Fibroblast of the aortic adventitia (primary cell): ENCODE measurements at regions not wholly inside any gene's neighbourhood (a gene's known extent, or its start where the extent isn't known, plus 50 kb on each side); places are given as distances from the start of the nearest gene placed in this dataset.

ENCODE experiments used
- DNase-seq: peaks from one replicate; pipeline ENCODE4 v3.0.0-alpha.2; 2010; ENCODE audit warnings: low read depth
- H3K4me3 ChIP-seq: 2 replicates; pipeline ENCODE4 v1.5.1; 2011; ENCODE audit warnings: low read depth, mild to moderate bottlenecking, control low read depth, low read length, moderate library complexity
- TF ChIP-seq, protein P1 (sequence below): IDR thresholded peaks from 2 replicates; pipeline ENCODE4 v1.5.1; 2011; ENCODE audit warnings: mild to moderate bottlenecking, low read length, control low read depth, inconsistent platforms; ENCODE audit not compliant: insufficient read depth

DNA sequence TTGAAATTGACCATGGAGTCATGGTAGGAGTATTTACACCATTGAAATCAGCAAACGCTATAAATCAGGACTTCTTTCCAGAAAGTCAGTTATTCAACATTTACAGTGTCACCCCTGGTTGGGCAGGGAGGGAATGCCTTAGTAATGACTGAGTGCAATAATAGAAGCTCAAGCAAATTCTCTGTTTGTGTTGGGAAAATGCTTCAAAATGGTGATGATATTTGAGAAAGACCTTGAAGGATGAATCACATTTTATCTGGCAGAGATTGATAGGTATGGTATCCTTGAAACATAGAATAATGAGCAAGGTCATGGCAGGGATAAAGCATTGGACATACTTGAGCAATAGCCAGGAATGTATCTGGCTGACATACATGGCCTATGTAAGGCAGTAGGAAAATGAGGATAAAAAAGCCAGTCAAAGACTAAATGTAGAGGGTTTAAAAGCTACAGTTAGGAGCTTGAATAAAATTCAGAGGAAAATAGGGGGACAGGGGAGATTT lies 248.7 kb downstream of the FMR1NB start:
- no peak overlapping the region for H3K4me3 ChIP-seq
- TF ChIP-seq, protein P1, sequence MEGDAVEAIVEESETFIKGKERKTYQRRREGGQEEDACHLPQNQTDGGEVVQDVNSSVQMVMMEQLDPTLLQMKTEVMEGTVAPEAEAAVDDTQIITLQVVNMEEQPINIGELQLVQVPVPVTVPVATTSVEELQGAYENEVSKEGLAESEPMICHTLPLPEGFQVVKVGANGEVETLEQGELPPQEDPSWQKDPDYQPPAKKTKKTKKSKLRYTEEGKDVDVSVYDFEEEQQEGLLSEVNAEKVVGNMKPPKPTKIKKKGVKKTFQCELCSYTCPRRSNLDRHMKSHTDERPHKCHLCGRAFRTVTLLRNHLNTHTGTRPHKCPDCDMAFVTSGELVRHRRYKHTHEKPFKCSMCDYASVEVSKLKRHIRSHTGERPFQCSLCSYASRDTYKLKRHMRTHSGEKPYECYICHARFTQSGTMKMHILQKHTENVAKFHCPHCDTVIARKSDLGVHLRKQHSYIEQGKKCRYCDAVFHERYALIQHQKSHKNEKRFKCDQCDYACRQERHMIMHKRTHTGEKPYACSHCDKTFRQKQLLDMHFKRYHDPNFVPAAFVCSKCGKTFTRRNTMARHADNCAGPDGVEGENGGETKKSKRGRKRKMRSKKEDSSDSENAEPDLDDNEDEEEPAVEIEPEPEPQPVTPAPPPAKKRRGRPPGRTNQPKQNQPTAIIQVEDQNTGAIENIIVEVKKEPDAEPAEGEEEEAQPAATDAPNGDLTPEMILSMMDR, result no peak
- DNase-seq, result peak; percentile 10

DNA sequence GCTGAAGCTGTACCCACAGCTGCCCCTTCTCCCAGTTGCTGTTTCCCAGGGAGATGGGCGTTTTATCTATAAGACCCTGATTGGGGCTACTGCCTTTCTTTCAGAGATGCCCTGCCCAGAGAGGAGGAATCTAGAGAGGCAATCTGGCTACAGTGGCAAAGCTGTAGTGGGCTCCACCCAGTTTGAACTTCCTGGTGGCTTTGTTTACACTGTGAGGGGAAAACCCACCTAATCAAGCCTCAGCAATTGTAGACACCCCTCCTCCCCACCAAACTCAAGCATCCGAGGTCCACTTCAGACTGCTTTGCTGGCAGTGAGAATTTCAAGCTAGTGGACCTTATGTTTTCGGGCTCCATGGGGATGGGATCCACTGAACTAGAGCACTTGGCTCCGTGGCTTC lies 240.4 kb upstream of the AFF2 start:
- TF ChIP-seq, protein P1, result no peak

DNA sequence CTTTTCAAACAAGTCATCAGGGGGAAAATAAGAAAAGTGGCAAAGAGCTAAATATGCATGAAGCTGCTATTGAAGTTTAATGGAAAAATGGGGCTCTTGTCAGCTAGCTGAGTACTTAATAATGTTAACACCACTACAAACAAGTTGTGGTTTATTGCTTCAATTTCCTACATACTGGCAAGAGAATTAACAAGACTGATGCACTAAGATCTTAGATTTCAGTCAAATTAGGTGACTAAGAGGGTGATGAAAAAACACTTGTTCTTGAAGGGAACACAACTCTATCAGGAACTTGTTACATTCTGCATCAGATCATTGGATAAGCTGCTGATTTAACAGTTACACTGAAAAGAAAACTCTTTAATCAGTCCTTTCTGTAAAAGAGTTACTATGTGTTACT lies 234.6 kb upstream of the AFF2 start:
- no peak overlapping the region for H3K4me3 ChIP-seq
- DNase-seq, result no peak
- TF ChIP-seq, protein P1, result no peak

More for the DNA sequence above, 240.4 kb upstream of the AFF2 start:
- no peak for DNase-seq
- no peak overlapping the region for H3K4me3 ChIP-seq

DNA sequence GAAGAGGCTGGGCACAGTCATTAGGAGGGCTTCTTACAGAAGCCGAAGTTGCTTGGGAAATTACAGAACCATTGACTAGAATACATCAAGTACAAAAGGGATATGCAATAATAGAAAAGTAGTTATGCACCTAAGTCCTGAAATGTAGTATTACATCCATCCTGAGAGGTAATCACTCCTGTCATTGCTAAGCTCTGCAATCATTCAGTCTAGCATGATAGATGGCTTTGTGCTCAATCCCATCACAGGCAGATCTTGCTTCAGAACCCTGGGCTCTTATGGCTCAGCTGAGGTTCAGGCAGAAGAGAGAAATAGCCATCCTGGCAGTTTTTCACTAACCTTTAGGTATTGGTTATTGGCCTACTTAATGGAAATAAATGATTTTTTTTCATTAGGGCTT lies 231.7 kb upstream of the AFF2 start:
- TF ChIP-seq, protein P1, result no peak
- no peak for DNase-seq

DNA sequence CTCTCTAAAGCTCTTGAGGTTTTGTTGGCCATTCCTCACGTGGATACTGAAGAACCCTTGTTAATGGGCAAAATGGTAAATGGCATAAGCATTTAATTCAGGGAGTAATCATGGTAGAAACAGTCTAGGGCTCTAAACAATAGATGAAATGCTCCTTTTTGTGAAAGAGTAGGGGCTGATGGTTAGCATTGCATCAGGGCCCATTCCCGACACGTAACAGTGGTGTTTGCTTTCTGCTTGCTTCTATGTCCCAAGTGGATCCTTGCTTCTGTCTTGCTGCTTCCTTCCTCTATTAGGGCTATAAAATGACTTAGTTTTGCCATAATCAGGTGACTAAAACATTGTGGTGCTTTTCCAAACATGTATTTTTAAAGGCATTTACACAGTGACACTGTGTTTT lies 230.9 kb upstream of the AFF2 start:
- DNase-seq, result no peak
- TF ChIP-seq, protein P1, result no peak
- no peak overlapping the region for H3K4me3 ChIP-seq

More for the DNA sequence above, 231.7 kb upstream of the AFF2 start:
- H3K4me3 ChIP-seq, result no peak overlapping the region

DNA sequence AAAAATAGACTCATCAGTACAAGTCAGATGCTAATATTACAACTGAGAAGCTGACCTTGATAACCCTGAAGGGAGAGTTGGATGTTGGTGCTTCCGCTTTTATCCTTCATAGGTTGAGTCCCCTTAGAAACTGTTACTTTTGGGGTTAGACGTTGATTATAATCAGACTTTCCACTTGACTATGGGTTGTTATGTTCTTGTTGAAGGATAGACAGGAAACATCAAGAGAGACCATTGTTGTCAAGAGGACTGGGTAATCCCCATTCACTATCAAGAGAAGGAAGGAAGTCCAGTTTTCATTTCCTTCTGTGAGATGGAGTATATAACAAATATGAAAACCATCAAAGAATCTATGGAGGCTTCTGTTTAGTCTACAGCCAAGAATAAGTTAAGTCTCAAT lies 229.9 kb upstream of the AFF2 start:
- TF ChIP-seq, protein P1, result no peak
- DNase-seq, result no peak

DNA sequence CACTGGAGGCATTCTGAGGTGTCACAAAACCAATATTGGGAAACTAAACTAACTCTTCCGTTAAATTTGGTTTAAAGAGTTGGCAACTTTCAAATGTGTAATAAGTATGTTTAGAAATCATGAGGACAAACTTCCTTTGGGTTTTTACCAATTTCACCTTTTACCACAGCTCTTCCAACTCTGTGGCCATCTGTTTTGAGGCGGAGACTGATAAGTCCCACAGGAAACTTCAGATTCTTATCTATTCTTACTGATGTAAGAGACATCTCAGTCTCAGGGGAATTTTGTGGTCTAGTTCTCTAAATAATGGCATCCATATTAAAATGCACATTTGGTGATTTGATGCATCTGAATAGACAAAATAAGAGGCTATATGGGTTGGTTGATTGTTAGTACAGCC lies 229.2 kb upstream of the AFF2 start:
- H3K4me3 ChIP-seq, result no peak overlapping the region
- no peak for DNase-seq
- TF ChIP-seq, protein P1, result no peak

More for the DNA sequence above, 229.9 kb upstream of the AFF2 start:
- H3K4me3 ChIP-seq, result no peak overlapping the region
